H9 (cell line): ENCODE measurements at regions not wholly inside any gene's neighbourhood (a gene's known extent, or its start where the extent isn't known, plus 50 kb on each side); places are given as distances from the start of the nearest gene placed in this dataset.

Experiments
- DNase-seq: peaks from one replicate; pipeline ENCODE4 v3.0.0-alpha.2; 2017
- H2AFZ ChIP-seq: one replicate; pipeline ENCODE4 v1.6.1; 2013; ENCODE audit warnings: mild to moderate bottlenecking, low read length, control low read depth, moderate library complexity
- H2AK5ac ChIP-seq: 2 replicates; pipeline ENCODE4 v1.6.1; 2013; ENCODE audit warnings: low read length, control low read depth, mixed read lengths; ENCODE audit not compliant: insufficient read length
- H2BK120ac ChIP-seq: one replicate; pipeline ENCODE4 v1.6.1; 2013; ENCODE audit warnings: low read depth, mild to moderate bottlenecking, low read length, control low read depth, inconsistent platforms; ENCODE audit not compliant: poor library complexity, severe bottlenecking
- H2BK12ac ChIP-seq: 2 replicates; pipeline ENCODE4 v1.6.1; 2013; ENCODE audit warnings: low read length, control low read depth, mixed read lengths, low read depth; ENCODE audit not compliant: insufficient read length
- H2BK15ac ChIP-seq: 2 replicates; pipeline ENCODE4 v1.6.1; 2013; ENCODE audit warnings: low read depth, low read length, control low read depth
- H2BK20ac ChIP-seq: one replicate; pipeline ENCODE4 v1.6.1; 2013; ENCODE audit warnings: low read depth, mild to moderate bottlenecking, low read length, control low read depth, inconsistent platforms; ENCODE audit not compliant: poor library complexity, severe bottlenecking
- H2BK5ac ChIP-seq: 2 replicates; pipeline ENCODE4 v1.6.1; 2013; ENCODE audit warnings: low read length, control low read depth, mixed read lengths; ENCODE audit not compliant: insufficient read length
- H3K14ac ChIP-seq: 2 replicates; pipeline ENCODE4 v1.6.1; 2013; ENCODE audit warnings: low read length, control low read depth; ENCODE audit not compliant: insufficient read depth
- H3K18ac ChIP-seq: 2 replicates; pipeline ENCODE4 v1.6.1; 2013; ENCODE audit warnings: low read depth, mild to moderate bottlenecking, mixed read lengths, low read length, control low read depth; ENCODE audit not compliant: insufficient read length
- H3K23ac ChIP-seq: 2 replicates; pipeline ENCODE4 v1.6.1; 2013; ENCODE audit warnings: low read length, control low read depth, mixed read lengths, low read depth; ENCODE audit not compliant: insufficient read length
- H3K23me2 ChIP-seq: 2 replicates; pipeline ENCODE4 v1.6.1; 2013; ENCODE audit warnings: low read depth, mild to moderate bottlenecking, mixed read lengths, low read length, control low read depth; ENCODE audit not compliant: insufficient read length, poor library complexity, severe bottlenecking
- H3K27ac ChIP-seq: 2 replicates; pipeline ENCODE4 v1.5.1; 2013; ENCODE audit warnings: low read length, control low read depth, mixed read lengths, low read depth; ENCODE audit not compliant: insufficient read length
- H3K27me3 ChIP-seq: 2 replicates; pipeline ENCODE4 v1.6.1; 2013; ENCODE audit warnings: low read length, control low read depth, inconsistent platforms; ENCODE audit not compliant: insufficient read depth
- H3K4ac ChIP-seq: 2 replicates; pipeline ENCODE4 v1.6.1; 2013; ENCODE audit warnings: low read depth, mild to moderate bottlenecking, control low read depth, inconsistent platforms, low read length, moderate library complexity
- H3K4me1 ChIP-seq: 2 replicates; pipeline ENCODE4 v1.6.1; 2013; ENCODE audit warnings: low read length, control low read depth, inconsistent platforms; ENCODE audit not compliant: insufficient read depth
- H3K4me2 ChIP-seq: 2 replicates; pipeline ENCODE4 v1.6.1; 2013; ENCODE audit warnings: low read length, control low read depth, mixed read lengths; ENCODE audit not compliant: insufficient read length, insufficient read depth
- H3K56ac ChIP-seq: 2 replicates; pipeline ENCODE4 v1.6.1; 2013; ENCODE audit warnings: low read depth, mild to moderate bottlenecking, mixed read lengths, low read length, control low read depth; ENCODE audit not compliant: insufficient read length
- H3K79me1 ChIP-seq: 2 replicates; pipeline ENCODE4 v1.6.1; 2013; ENCODE audit warnings: low read depth, mild to moderate bottlenecking, moderate library complexity, low read length, control low read depth, inconsistent platforms; ENCODE audit not compliant: insufficient read depth, poor library complexity, severe bottlenecking
- H3K79me2 ChIP-seq: 2 replicates; pipeline ENCODE4 v1.6.1; 2013; ENCODE audit warnings: low read length, control low read depth, inconsistent platforms; ENCODE audit not compliant: insufficient read depth
- H3K9ac ChIP-seq: 2 replicates; pipeline ENCODE4 v1.6.1; 2013; ENCODE audit warnings: low read length, control low read depth, mixed read lengths; ENCODE audit not compliant: insufficient read length; ENCODE audit errors: extremely low read depth
- H3K9me3 ChIP-seq: one replicate; pipeline ENCODE4 v1.6.1; 2013; ENCODE audit warnings: low read depth, low read length, inconsistent platforms; ENCODE audit not compliant: control insufficient read depth
- H3T11ph ChIP-seq: one replicate; pipeline ENCODE4 v1.6.1; 2013; ENCODE audit warnings: mild to moderate bottlenecking, low read length, control low read depth, inconsistent platforms
- H4K20me1 ChIP-seq: one replicate; pipeline ENCODE4 v1.6.1; 2013; ENCODE audit not compliant: control insufficient read depth, insufficient read length, insufficient read depth
- H4K5ac ChIP-seq: 2 replicates; pipeline ENCODE4 v1.6.1; 2013; ENCODE audit warnings: low read depth, mild to moderate bottlenecking, mixed read lengths, low read length, control low read depth; ENCODE audit not compliant: insufficient read length
- H4K8ac ChIP-seq: replicated peaks from 2 replicates; pipeline ENCODE4 v1.6.1; 2013; ENCODE audit warnings: low read length, control low read depth, mixed read lengths, low read depth; ENCODE audit not compliant: insufficient read length
- H4K91ac ChIP-seq: 2 replicates; pipeline ENCODE4 v1.6.1; 2013; ENCODE audit warnings: low read depth, mild to moderate bottlenecking, moderate library complexity, mixed read lengths, low read length, control low read depth; ENCODE audit not compliant: insufficient read length
- H3K27ac Mint-ChIP-seq, 3 experiments: 2 replicates in 2 of 3; 3 replicates in 1 of 3; pipeline ENCODE4 v1.8.0; 2020 to 2021; ENCODE audit warnings: mixed read lengths in 3 of 3, mild to moderate bottlenecking in 1 of 3, moderate library complexity in 1 of 3
- H3K27me3 Mint-ChIP-seq: 2 replicates; pipeline ENCODE4 v1.8.0; 2021; ENCODE audit warnings: low read depth, mild to moderate bottlenecking, moderate library complexity, mixed read lengths
- H3K36me3 Mint-ChIP-seq, 3 experiments: 2 replicates in 2 of 3; 3 replicates in 1 of 3; pipeline ENCODE4 v1.8.0; 2020 to 2021; ENCODE audit warnings: low read depth in 3 of 3, mixed read lengths in 3 of 3; ENCODE audit not compliant: insufficient read depth in 1 of 3
- H3K4me1 Mint-ChIP-seq, 2 experiments: 2 replicates each; pipeline ENCODE4 v1.8.0; 2020; ENCODE audit warnings: mixed read lengths in 2 of 2
- H3K4me3 Mint-ChIP-seq, 2 experiments: 2 replicates in 1 of 2; 3 replicates in 1 of 2; pipeline ENCODE4 v1.8.0; 2020 to 2021; ENCODE audit warnings: mild to moderate bottlenecking in 2 of 2, mixed read lengths in 2 of 2, moderate library complexity in 1 of 2
- H3K9me3 Mint-ChIP-seq, 2 experiments: 2 replicates in 1 of 2; 3 replicates in 1 of 2; pipeline ENCODE4 v1.8.0; 2020; ENCODE audit warnings: mild to moderate bottlenecking in 2 of 2, mixed read lengths in 2 of 2, moderate library complexity in 1 of 2
- WGBS: extraction: QIAGEN DNeasy Blood & Tissue Kit; methylation state at CpG from one replicate; pipeline ENCODE4 v1.1.7; 2013; ENCODE audit warnings: missing lambda C conversion rate, low lambda C conversion rate, mixed read lengths; ENCODE audit not compliant: insufficient read length; ENCODE audit errors: extremely low coverage; 5-methylcytosine and 5-hydroxymethylcytosine counted together
- TF ChIP-seq, protein P1 (sequence below): fragments of 200-600 bp; sonication (generic); conservative IDR thresholded peaks from 3 replicates; pipeline ENCODE4 v1.8.0; 2021; ENCODE audit warnings: antibody characterized with exemption, mild to moderate bottlenecking

DNA sequence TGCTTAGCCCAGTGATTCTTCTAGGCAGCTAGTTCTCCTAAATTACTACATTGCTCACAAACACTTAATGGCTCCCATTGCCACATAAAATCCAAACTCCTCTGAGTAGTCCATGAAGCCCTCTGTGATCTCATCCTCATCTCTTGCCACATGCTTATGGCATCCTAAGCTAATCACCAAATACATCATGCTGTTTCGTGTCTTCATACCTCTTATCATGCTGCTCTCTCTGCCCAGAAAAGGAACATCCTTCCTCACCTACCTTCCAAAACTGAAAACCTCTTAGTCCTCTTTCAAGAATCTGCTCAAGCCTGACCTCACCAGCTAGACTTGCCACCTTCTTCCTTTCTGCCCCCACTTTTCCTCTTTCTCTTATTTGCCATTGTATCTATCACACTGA is 108.5 kb downstream of the DUSP6 start:
- no peak overlapping the region for H2BK120ac ChIP-seq
- H3K27ac ChIP-seq = no peak overlapping the region
- peaks cover 13% of the 10 kb centered on the region; the same call in 1 of the 2 replicates for H3K4me1 ChIP-seq
- no peak overlapping the region for H3K56ac ChIP-seq
- no CpG with 5 or more reads among the region's 1 CpG for WGBS
- no peak overlapping the region for H4K8ac ChIP-seq
- H3K14ac ChIP-seq = no peak overlapping the region
- H2AFZ ChIP-seq = no peak overlapping the region
- H3K4me1 Mint-ChIP-seq = peaks cover 30 to 32% of the 10 kb centered on the region in 2 experiments
- H3K27ac Mint-ChIP-seq = no peak overlapping the region
- H3K4me2 ChIP-seq = no peak overlapping the region
- H3K9me3 Mint-ChIP-seq = peaks cover 5 to 6% of the 10 kb centered on the region in 2 experiments; a peak in 4 of 5 replicates
- TF ChIP-seq, protein P1, sequence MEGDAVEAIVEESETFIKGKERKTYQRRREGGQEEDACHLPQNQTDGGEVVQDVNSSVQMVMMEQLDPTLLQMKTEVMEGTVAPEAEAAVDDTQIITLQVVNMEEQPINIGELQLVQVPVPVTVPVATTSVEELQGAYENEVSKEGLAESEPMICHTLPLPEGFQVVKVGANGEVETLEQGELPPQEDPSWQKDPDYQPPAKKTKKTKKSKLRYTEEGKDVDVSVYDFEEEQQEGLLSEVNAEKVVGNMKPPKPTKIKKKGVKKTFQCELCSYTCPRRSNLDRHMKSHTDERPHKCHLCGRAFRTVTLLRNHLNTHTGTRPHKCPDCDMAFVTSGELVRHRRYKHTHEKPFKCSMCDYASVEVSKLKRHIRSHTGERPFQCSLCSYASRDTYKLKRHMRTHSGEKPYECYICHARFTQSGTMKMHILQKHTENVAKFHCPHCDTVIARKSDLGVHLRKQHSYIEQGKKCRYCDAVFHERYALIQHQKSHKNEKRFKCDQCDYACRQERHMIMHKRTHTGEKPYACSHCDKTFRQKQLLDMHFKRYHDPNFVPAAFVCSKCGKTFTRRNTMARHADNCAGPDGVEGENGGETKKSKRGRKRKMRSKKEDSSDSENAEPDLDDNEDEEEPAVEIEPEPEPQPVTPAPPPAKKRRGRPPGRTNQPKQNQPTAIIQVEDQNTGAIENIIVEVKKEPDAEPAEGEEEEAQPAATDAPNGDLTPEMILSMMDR = no peak
- no peaks in the 10 kb centered on the region; the same call in 1 of the 2 replicates for H3K27me3 ChIP-seq
- no peaks in the 10 kb centered on the region for H3K9me3 ChIP-seq
- no peak overlapping the region for H3K4me3 Mint-ChIP-seq
- no peak overlapping the region for H3K4ac ChIP-seq
- no peak overlapping the region for H2BK15ac ChIP-seq
- peaks cover 42% of the 10 kb centered on the region for H3K27me3 Mint-ChIP-seq
- no peak overlapping the region for H2BK20ac ChIP-seq
- no peak overlapping the region for H2AK5ac ChIP-seq
- no peak overlapping the region for H4K5ac ChIP-seq
- no peak overlapping the region for H3K23ac ChIP-seq
- no peaks in the 10 kb centered on the region for H3K79me1 ChIP-seq
- no peaks in the 10 kb centered on the region for H4K20me1 ChIP-seq
- H3K23me2 ChIP-seq = no peaks in the 10 kb centered on the region
- H2BK5ac ChIP-seq = no peak overlapping the region
- no peak overlapping the region for H4K91ac ChIP-seq
- H2BK12ac ChIP-seq = no peak overlapping the region
- no peak overlapping the region for H3T11ph ChIP-seq
- no peak for DNase-seq
- no peaks in the 10 kb centered on the region for H3K79me2 ChIP-seq
- no peak overlapping the region for H3K18ac ChIP-seq
- H3K9ac ChIP-seq = no peak overlapping the region
- H3K36me3 Mint-ChIP-seq = peaks cover 0 to 6% (median 0%) of the 10 kb centered on the region in 3 experiments; a peak in 1 of 7 replicates
